Superior temporal gyrus (tissue), 1 donor: ENCODE measurements at regions not wholly inside any gene's neighbourhood (a gene's known extent, or its start where the extent isn't known, plus 50 kb on each side); places are given as distances from the start of the nearest gene placed in this dataset.
"Not testable (repeated sequence)": the region's sequence is repeated elsewhere in the genome, so short reads cannot be mapped to it uniquely, and the experiment has no call there.

Experiments used
- DNase-seq: peaks from one replicate; pipeline ENCODE4 v3.0.0-alpha.2; 2016; ENCODE audit errors: extremely low spot score

- no peak for DNase-seq
These were observed 65.1 kb upstream of the RASD2 start for GRCh38 chr22:35475545-35475944.

GRCh38 chr22:35476341-35476740 is 64.3 kb upstream of the RASD2 start:
- DNase-seq: no peak

- DNase-seq: no peak
These were observed 62.6 kb upstream of the RASD2 start for GRCh38 chr22:35477911-35478582.

GRCh38 chr22:35478633-35479107 is 62.0 kb upstream of the RASD2 start:
- DNase-seq: no peak

- DNase-seq: no peak
These were observed 61.3 kb upstream of the RASD2 start for GRCh38 chr22:35479359-35479758.

- DNase-seq: no peak
These were observed 60.6 kb upstream of the RASD2 start for GRCh38 chr22:35479985-35480550.

- peak; percentile 24 for DNase-seq
These were observed 59.7 kb upstream of the RASD2 start for GRCh38 chr22:35480627-35481550.

- DNase-seq: no peak
These were observed 58.3 kb upstream of the RASD2 start for GRCh38 chr22:35482311-35482710.

- no peak for DNase-seq
These were observed 57.7 kb upstream of the RASD2 start for GRCh38 chr22:35482974-35483373.

- no peak for DNase-seq
These were observed 56.9 kb upstream of the RASD2 start for GRCh38 chr22:35483730-35484129.

- no peak for DNase-seq
These were observed 55.7 kb upstream of the RASD2 start for GRCh38 chr22:35484651-35485556.

- no peak for DNase-seq
These were observed 54.5 kb upstream of the RASD2 start for GRCh38 chr22:35486116-35486631.

- DNase-seq: not testable (repeated sequence)
These were observed 53.0 kb upstream of the RASD2 start for GRCh38 chr22:35487623-35488022.

GRCh38 chr22:35488513-35488912 is 52.1 kb upstream of the RASD2 start:
- DNase-seq: no peak

- DNase-seq: no peak
These were observed 51.4 kb upstream of the RASD2 start for GRCh38 chr22:35489239-35489638.
